ENCODE measurements at regions not wholly inside any gene's neighbourhood (a gene's known extent, or its start where the extent isn't known, plus 50 kb on each side); places are given as distances from the start of the nearest gene placed in this dataset.

GRCh38 chr10:129329385-129330055 lies 137.5 kb upstream of the MGMT start:
- no peak for DNase-seq (ENCODE audit: low read depth)
- no peak for TF ChIP-seq CTCF (IDR thresholded peaks at IDR 0.05; ENCODE audit: insufficient read depth, low read length)
- H3K4me3 ChIP-seq (ENCODE audit: low read depth, low read length): no peak overlapping the region

GRCh38 chr10:129330211-129330610 lies 136.8 kb upstream of the MGMT start:
- no peak for TF ChIP-seq CTCF (IDR thresholded peaks at IDR 0.05; ENCODE audit: insufficient read depth, low read length)
- H3K4me3 ChIP-seq (ENCODE audit: low read depth, low read length): no peak overlapping the region
- DNase-seq (ENCODE audit: low read depth): no peak

GRCh38 chr10:129331207-129331838 lies 135.7 kb upstream of the MGMT start:
- DNase-seq (ENCODE audit: low read depth): no peak
- H3K4me3 ChIP-seq (ENCODE audit: low read depth, low read length): no peak overlapping the region
- TF ChIP-seq CTCF (IDR thresholded peaks at IDR 0.05; ENCODE audit: insufficient read depth, low read length): no peak

- TF ChIP-seq CTCF (IDR thresholded peaks at IDR 0.05; ENCODE audit: insufficient read depth, low read length): no peak
Observed at GRCh38 chr10:129331839-129332220, 135.2 kb upstream of the MGMT start.

GRCh38 chr10:129332476-129332875 lies 134.6 kb upstream of the MGMT start:
- DNase-seq (ENCODE audit: low read depth): no peak
- no peak for TF ChIP-seq CTCF (IDR thresholded peaks at IDR 0.05; ENCODE audit: insufficient read depth, low read length)
- H3K4me3 ChIP-seq (ENCODE audit: low read depth, low read length): no peak overlapping the region

More at GRCh38 chr10:129331839-129332220, 135.2 kb upstream of the MGMT start:
- DNase-seq (ENCODE audit: low read depth): no peak
- H3K4me3 ChIP-seq (ENCODE audit: low read depth, low read length): no peak overlapping the region

GRCh38 chr10:129333706-129334105 lies 133.3 kb upstream of the MGMT start:
- no peak overlapping the region for H3K4me3 ChIP-seq (ENCODE audit: low read depth, low read length)
- no peak for TF ChIP-seq CTCF (IDR thresholded peaks at IDR 0.05; ENCODE audit: insufficient read depth, low read length)
- no peak for DNase-seq (ENCODE audit: low read depth)

Data from fibroblast of the aortic adventitia (primary cell).